IMR-90 (cell line): ENCODE measurements at regions not wholly inside any gene's neighbourhood (a gene's known extent, or its start where the extent isn't known, plus 50 kb on each side); places are given as distances from the start of the nearest gene placed in this dataset.
A peak's percentile ranks its signal among the peaks of the same experiment; 100 is the strongest.

ENCODE experiments used
- ATAC-seq: fragments of 200-7000 bp; cut with Tn5 transposase; 2 replicates; pipeline ENCODE4 v1.9.1; 2020; ENCODE audit warnings: low read depth, mild to moderate bottlenecking, moderate library complexity
- BruUV-seq: library from RNA; stranded (reverse); fragments of 400-500 nt; replicated peaks from 2 replicates; lab custom pipeline; 2021; lab: Mats Ljungman, UMichigan
- CTCF ChIA-PET: fragments of 300-600 bp; formaldehyde crosslinking; extraction: SDS; loops from one replicate; lab custom pipeline; 2021; ENCODE audit warnings: antibody characterized with exemption; lab: Yijun Ruan, JAX
- POLR2A ChIA-PET: fragments of 300-600 bp; sonication (Branson Sonifier 250); formaldehyde crosslinking; loops from one replicate; lab custom pipeline; 2022; ENCODE audit warnings: antibody characterized with exemption; ENCODE audit not compliant: unreplicated experiment; lab: Charles Lee
- DNase-seq: peaks from one replicate; pipeline ENCODE4 v3.0.0; 2013
- H2AFZ ChIP-seq: replicated peaks from 2 replicates; pipeline ENCODE3; 2013; ENCODE audit warnings: low read length, mild to moderate bottlenecking; ENCODE audit not compliant: poor library complexity
- H2AK5ac ChIP-seq: 2 replicates; pipeline ENCODE4 v1.6.1; 2013; ENCODE audit warnings: low read depth, low read length, inconsistent platforms
- H2AK9ac ChIP-seq: replicated peaks from 2 replicates; pipeline ENCODE3; 2013; ENCODE audit warnings: mild to moderate bottlenecking, low read depth, low read length, moderate library complexity; ENCODE audit not compliant: poor library complexity
- H2BK120ac ChIP-seq: 2 replicates; pipeline ENCODE4 v1.6.1; 2013; ENCODE audit warnings: low read depth, low read length, inconsistent platforms
- H2BK15ac ChIP-seq: 3 replicates; pipeline ENCODE4 v1.6.1; 2013; ENCODE audit warnings: low read depth, low read length, inconsistent platforms
- H2BK20ac ChIP-seq: 2 replicates; pipeline ENCODE4 v1.6.1; 2013; ENCODE audit warnings: low read depth, mild to moderate bottlenecking, inconsistent platforms, low read length, moderate library complexity
- H2BK5ac ChIP-seq: 2 replicates; pipeline ENCODE4 v1.6.1; 2013; ENCODE audit warnings: mild to moderate bottlenecking, low read depth, low read length, inconsistent platforms; ENCODE audit not compliant: poor library complexity, severe bottlenecking
- H3K14ac ChIP-seq: replicated peaks from 2 replicates; pipeline ENCODE4 v1.6.1; 2013; ENCODE audit warnings: low read depth, low read length, inconsistent platforms
- H3K18ac ChIP-seq: 2 replicates; pipeline ENCODE4 v1.6.1; 2013; ENCODE audit warnings: low read depth, low read length, control low read depth
- H3K23ac ChIP-seq: 2 replicates; pipeline ENCODE4 v1.6.1; 2013; ENCODE audit warnings: low read depth, low read length, inconsistent platforms
- H3K27ac ChIP-seq: 2 replicates; pipeline ENCODE4 v1.5.1; 2013; ENCODE audit warnings: mild to moderate bottlenecking, control low read depth, low read length; ENCODE audit not compliant: insufficient read depth
- H3K27me3 ChIP-seq: 2 replicates; pipeline ENCODE4 v1.6.1; 2013; ENCODE audit warnings: low read length; ENCODE audit not compliant: control insufficient read depth, insufficient read depth
- H3K36me3 ChIP-seq: 2 replicates; pipeline ENCODE4 v1.6.1; 2013; ENCODE audit warnings: low read length, mixed read lengths; ENCODE audit not compliant: control insufficient read depth, insufficient read depth
- H3K4ac ChIP-seq: 2 replicates; pipeline ENCODE4 v1.6.1; 2013; ENCODE audit warnings: low read depth, low read length, inconsistent platforms
- H3K4me1 ChIP-seq: 2 replicates; pipeline ENCODE4 v1.6.1; 2013; ENCODE audit warnings: low read length, mixed read lengths; ENCODE audit not compliant: control insufficient read depth, insufficient read depth
- H3K4me2 ChIP-seq: 2 replicates; pipeline ENCODE4 v1.6.1; 2013; ENCODE audit warnings: low read depth, mild to moderate bottlenecking, control low read depth, low read length, moderate library complexity
- H3K4me3 ChIP-seq: 2 replicates; pipeline ENCODE4 v1.5.1; 2013; ENCODE audit warnings: low read depth, mild to moderate bottlenecking, control low read depth, low read length, moderate library complexity; ENCODE audit not compliant: insufficient read depth
- H3K56ac ChIP-seq: 2 replicates; pipeline ENCODE4 v1.6.1; 2013; ENCODE audit warnings: low read length, inconsistent platforms; ENCODE audit not compliant: insufficient read depth; ENCODE audit errors: extremely low read depth
- H3K79me1 ChIP-seq, 2 experiments: 2 replicates each; pipeline ENCODE4 v1.6.1; 2013; ENCODE audit warnings: low read length in 2 of 2, inconsistent platforms in 1 of 2, low read depth in 1 of 2
- H3K9ac ChIP-seq: 2 replicates; pipeline ENCODE4 v1.6.1; 2013; ENCODE audit warnings: low read depth, low read length, control low read depth
- H3K9me1 ChIP-seq: 2 replicates; pipeline ENCODE4 v1.6.1; 2013; ENCODE audit warnings: low read length, inconsistent platforms; ENCODE audit not compliant: insufficient read depth
- H3K9me3 ChIP-seq: 2 replicates; pipeline ENCODE4 v1.6.1; 2013; ENCODE audit warnings: low read length; ENCODE audit not compliant: control insufficient read depth, insufficient read depth
- H4K20me1 ChIP-seq: 2 replicates; pipeline ENCODE4 v1.6.1; 2013; ENCODE audit warnings: low read length, inconsistent platforms; ENCODE audit not compliant: insufficient read depth
- H4K5ac ChIP-seq: 2 replicates; pipeline ENCODE4 v1.6.1; 2013; ENCODE audit warnings: mild to moderate bottlenecking, low read depth, low read length, control low read depth
- H4K8ac ChIP-seq, 2 experiments: 2 replicates each; pipeline ENCODE4 v1.6.1; 2013; ENCODE audit warnings: low read depth in 2 of 2, low read length in 2 of 2, control low read depth in 1 of 2, inconsistent platforms in 1 of 2
- H4K91ac ChIP-seq: 2 replicates; pipeline ENCODE4 v1.6.1; 2013; ENCODE audit warnings: low read depth, low read length, inconsistent platforms; ENCODE audit not compliant: insufficient read depth
- BHLHE40 ChIP-seq: fragments of 150-350 bp; IDR thresholded peaks from 2 replicates; pipeline ENCODE4 v1.6.1; 2016; ENCODE audit warnings: mild to moderate bottlenecking, low read depth, low read length
- CEBPB ChIP-seq: IDR thresholded peaks from 2 replicates; pipeline ENCODE4 v1.6.1; 2012; ENCODE audit warnings: low read depth, low read length, improper control_type of control experiment
- CHD1 ChIP-seq: IDR thresholded peaks from 2 replicates; pipeline ENCODE4 v1.6.1; 2012; ENCODE audit warnings: low read depth, low read length, improper control_type of control experiment
- ELK1 ChIP-seq: fragments of 150-350 bp; IDR thresholded peaks from 2 replicates; pipeline ENCODE4 v1.6.1; 2016; ENCODE audit warnings: low read depth, mild to moderate bottlenecking, low read length, moderate library complexity, borderline replicate concordance
- MAFK ChIP-seq: IDR thresholded peaks from 2 replicates; pipeline ENCODE4 v1.6.1; 2012; ENCODE audit warnings: low read depth, low read length, improper control_type of control experiment
- MAZ ChIP-seq: IDR thresholded peaks from 2 replicates; pipeline ENCODE4 v1.6.1; 2012; ENCODE audit warnings: low read depth, mild to moderate bottlenecking, low read length, improper control_type of control experiment, moderate library complexity, borderline replicate concordance
- RAD21 ChIP-seq: IDR thresholded peaks from 2 replicates; pipeline ENCODE4 v1.6.1; 2012; ENCODE audit warnings: low read length, improper control_type of control experiment
- RCOR1 ChIP-seq: IDR thresholded peaks from 2 replicates; pipeline ENCODE4 v1.6.1; 2012; ENCODE audit warnings: mild to moderate bottlenecking, low read length, improper control_type of control experiment; ENCODE audit not compliant: insufficient replicate concordance
- SMC3 ChIP-seq: fragments of 150-350 bp; IDR thresholded peaks from 2 replicates; pipeline ENCODE4 v1.6.1; 2016; ENCODE audit warnings: low read depth, mild to moderate bottlenecking, antibody characterized with exemption, low read length, moderate library complexity
- USF2 ChIP-seq: fragments of 150-350 bp; IDR thresholded peaks from 2 replicates; pipeline ENCODE4 v1.6.1; 2017; ENCODE audit warnings: mild to moderate bottlenecking, antibody characterized with exemption, low read length, low read depth
- WGBS, 2 experiments: methylation state at CpG; one replicate each; pipeline versions ENCODE4 v1.1.5 to v1.1.7; 2013; ENCODE audit warnings: missing lambda C conversion rate in 2 of 2; ENCODE audit not compliant: insufficient read length in 1 of 2; ENCODE audit errors: extremely low coverage in 2 of 2; 5-methylcytosine and 5-hydroxymethylcytosine counted together
- dilution Hi-C: fragments of 300-500 bp; cut with HindIII; formaldehyde crosslinking; loops from one replicate; pipeline ENCODE4 v1.14.3; 2018; ENCODE audit warnings: low sequenced_read_pairs; ENCODE audit not compliant: unreplicated experiment
- in situ Hi-C: fragments of 300-500 bp; cut with MboI; formaldehyde crosslinking; loops from 3 replicates; pipeline ENCODE4 v1.14.3; 2019; ENCODE audit warnings: low sequenced_read_pairs, inconsistent platforms, mixed read lengths
- intact Hi-C: fragments of 100-400 bp; cut with micrococcal nuclease; formaldehyde crosslinking; loops from 2 replicates; pipeline ENCODE4 v1.10.0; 2022
- TF ChIP-seq, protein P1 (sequence below): conservative IDR thresholded peaks from 2 replicates; pipeline ENCODE4 v1.5.1; 2012; ENCODE audit warnings: mild to moderate bottlenecking, low read depth, low read length, improper control_type of control experiment

DNA sequence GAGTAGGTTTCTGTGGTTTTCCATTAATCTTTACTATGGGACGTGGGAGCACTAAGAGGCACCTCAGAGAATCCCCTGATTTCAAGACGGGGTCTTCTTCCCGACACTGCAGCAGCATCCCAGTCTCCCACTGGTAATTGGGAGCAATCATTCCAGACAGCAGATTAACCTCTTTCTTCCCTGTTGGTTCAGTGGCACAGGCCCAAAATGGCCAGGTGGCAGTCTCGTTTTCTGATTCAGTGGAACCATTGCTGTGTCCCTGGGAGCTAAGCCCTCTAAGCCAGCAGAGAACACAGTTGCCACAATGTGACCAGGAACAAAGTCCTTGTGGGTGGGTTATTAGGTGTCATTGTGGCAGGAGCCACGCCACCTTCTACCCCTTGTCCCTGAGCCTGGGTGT is 342.1 kb downstream of the MATN1 start:
- 44% methylated on average over 3 of the region's 5 CpGs; no CpG with 5 or more reads in 1 of the 2 experiments for WGBS, 2 experiments
- H2BK120ac ChIP-seq: no peak overlapping the region
- POLR2A ChIA-PET: no interaction called here
- CTCF ChIA-PET: interaction anchor here (0.7 to 1.7 kb wide), 4 partner anchors 17 to 327 kb away, joined by 4 to 12 read pairs (median 7); no protein-coding TSS in a partner anchor
- no peak overlapping the region for H4K91ac ChIP-seq
- no peak overlapping the region for H3K4me2 ChIP-seq
- no peak overlapping the region for H3K4ac ChIP-seq
- H3K9me3 ChIP-seq: no peaks in the 10 kb centered on the region
- H3K4me1 ChIP-seq: no peaks in the 10 kb centered on the region
- H3K27ac ChIP-seq: no peak overlapping the region
- TF ChIP-seq, protein P1, sequence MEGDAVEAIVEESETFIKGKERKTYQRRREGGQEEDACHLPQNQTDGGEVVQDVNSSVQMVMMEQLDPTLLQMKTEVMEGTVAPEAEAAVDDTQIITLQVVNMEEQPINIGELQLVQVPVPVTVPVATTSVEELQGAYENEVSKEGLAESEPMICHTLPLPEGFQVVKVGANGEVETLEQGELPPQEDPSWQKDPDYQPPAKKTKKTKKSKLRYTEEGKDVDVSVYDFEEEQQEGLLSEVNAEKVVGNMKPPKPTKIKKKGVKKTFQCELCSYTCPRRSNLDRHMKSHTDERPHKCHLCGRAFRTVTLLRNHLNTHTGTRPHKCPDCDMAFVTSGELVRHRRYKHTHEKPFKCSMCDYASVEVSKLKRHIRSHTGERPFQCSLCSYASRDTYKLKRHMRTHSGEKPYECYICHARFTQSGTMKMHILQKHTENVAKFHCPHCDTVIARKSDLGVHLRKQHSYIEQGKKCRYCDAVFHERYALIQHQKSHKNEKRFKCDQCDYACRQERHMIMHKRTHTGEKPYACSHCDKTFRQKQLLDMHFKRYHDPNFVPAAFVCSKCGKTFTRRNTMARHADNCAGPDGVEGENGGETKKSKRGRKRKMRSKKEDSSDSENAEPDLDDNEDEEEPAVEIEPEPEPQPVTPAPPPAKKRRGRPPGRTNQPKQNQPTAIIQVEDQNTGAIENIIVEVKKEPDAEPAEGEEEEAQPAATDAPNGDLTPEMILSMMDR: no peak
- TF ChIP-seq RAD21 (no peak), USF2 (no peak), MAFK (no peak), CHD1 (no peak), CEBPB (no peak), BHLHE40 (no peak), MAZ (no peak), SMC3 (no peak), RCOR1 (no peak), ELK1 (no peak)
- no peak overlapping the region for H2AK9ac ChIP-seq
- BruUV-seq: no TSS peak
- H3K56ac ChIP-seq: no peak overlapping the region
- in situ Hi-C loops (loop anchor here (10.0 kb wide), 1 partner anchor 1136 kb away; no protein-coding TSS in a partner anchor), intact Hi-C loops (loop anchor here (2.0 to 10.0 kb wide), 2 partner anchors 266 to 328 kb away; no protein-coding TSS in a partner anchor), dilution Hi-C loops (no loop called here)
- H3K9me1 ChIP-seq: no peaks in the 10 kb centered on the region
- no peak overlapping the region for H3K9ac ChIP-seq
- H2AFZ ChIP-seq: peak overlapping the region; percentile 11
- no peaks in the 10 kb centered on the region for H4K20me1 ChIP-seq
- no peak overlapping the region for H2BK5ac ChIP-seq
- no peaks in the 10 kb centered on the region for H3K79me1 ChIP-seq
- H3K36me3 ChIP-seq: no peaks in the 10 kb centered on the region
- DNase-seq (no peak), ATAC-seq (no peak)
- no peak overlapping the region for H4K8ac ChIP-seq
- H3K4me3 ChIP-seq: no peak overlapping the region
- H2AK5ac ChIP-seq: no peak overlapping the region
- no peak overlapping the region for H2BK20ac ChIP-seq
- no peak overlapping the region for H3K18ac ChIP-seq
- no peak overlapping the region for H2BK15ac ChIP-seq
- H3K14ac ChIP-seq: no peak overlapping the region
- H3K27me3 ChIP-seq: peaks cover 3% of the 10 kb centered on the region; the same call in 1 of the 2 replicates
- no peak overlapping the region for H3K23ac ChIP-seq
- H4K5ac ChIP-seq: no peak overlapping the region
